GM19438 (cell line): ENCODE measurements at regions not wholly inside any gene's neighbourhood (a gene's known extent, or its start where the extent isn't known, plus 50 kb on each side); places are given as distances from the start of the nearest gene placed in this dataset.
"Not testable (repeated sequence)": the region's sequence is repeated elsewhere in the genome, so short reads cannot be mapped to it uniquely, and the experiment has no call there.

Source experiments
- ATAC-seq: cut with Tn5 transposase; IDR thresholded peaks from one replicate; pipeline ENCODE4 v1.9.1; 2021; ENCODE audit warnings: low read depth; ENCODE audit not compliant: unreplicated experiment

DNA sequence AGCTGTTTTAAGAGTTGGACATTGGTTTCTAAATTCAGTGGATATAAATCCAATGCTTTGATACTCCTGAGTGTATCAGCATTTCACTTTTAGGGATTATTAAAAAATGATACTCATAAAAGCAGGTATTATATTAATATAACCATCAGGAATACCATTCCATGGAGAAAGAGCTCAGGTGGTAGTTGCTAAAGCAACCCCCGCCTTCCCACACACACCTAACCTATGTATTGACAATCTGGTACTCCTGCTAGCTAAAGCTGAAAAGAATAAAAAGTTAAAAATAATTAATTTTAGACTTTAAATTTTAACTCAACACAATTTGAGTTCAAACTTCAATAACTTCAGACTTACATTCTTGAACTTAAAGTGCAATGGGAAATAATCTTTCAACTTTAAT, 717.1 kb upstream of the HS3ST1 start:
- no peak for ATAC-seq

DNA sequence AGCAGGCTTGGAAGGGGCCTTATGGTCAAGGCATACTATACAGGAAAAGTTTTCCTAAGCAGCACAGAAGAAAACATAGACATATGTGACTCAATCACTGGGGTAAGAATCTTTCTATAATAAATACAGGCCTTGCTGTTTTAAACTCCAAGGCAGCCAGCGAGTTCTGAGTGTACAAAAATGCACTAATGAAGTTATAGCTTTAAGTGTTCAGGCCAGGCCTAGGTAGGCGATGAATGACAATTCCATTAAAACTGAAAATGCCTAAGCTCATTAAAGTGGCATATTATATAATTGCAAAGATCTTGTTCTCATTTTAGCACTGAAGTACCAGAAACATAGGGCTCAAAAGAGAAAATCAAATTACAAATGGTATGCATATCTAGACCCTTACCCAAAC, 716.4 kb upstream of the HS3ST1 start:
- no peak for ATAC-seq

DNA sequence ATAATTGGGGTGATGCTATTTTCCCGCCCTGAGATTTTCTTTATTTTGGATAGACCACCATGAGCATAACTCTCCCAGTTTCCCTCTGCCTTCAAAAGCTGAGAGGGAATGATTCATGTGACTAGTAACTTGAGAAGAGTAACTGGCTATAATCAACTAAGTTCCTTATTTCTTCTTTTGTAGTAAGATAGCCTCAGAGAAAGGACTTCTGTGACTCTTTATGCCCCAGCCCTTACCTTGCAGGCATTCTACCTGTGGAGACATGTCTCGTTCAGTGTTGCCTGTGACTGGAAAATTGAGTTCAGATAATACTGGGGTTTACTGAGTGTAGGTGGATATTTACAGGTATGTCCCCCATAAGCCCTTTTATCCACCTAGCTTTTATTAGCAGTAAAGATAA, 715.4 kb upstream of the HS3ST1 start:
- no peak for ATAC-seq

DNA sequence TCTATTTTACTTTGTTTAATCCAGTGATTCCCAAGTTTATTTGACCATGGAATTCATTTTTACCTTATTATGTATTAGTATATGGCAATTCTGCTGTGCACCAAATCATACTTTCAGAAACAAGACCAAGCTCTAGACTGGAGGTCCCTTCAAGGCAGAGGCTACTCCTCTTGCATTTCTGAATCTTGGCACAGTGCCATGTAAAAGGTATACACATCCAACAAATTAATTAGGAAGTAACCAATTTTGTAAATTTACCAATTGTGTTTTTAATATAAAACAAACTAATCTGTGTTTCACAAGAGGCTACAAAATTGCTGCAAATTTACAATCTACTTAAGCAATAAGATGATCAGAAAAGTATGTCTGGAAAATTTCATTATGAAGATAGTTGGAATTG, 712.2 kb upstream of the HS3ST1 start:
- no peak for ATAC-seq

DNA sequence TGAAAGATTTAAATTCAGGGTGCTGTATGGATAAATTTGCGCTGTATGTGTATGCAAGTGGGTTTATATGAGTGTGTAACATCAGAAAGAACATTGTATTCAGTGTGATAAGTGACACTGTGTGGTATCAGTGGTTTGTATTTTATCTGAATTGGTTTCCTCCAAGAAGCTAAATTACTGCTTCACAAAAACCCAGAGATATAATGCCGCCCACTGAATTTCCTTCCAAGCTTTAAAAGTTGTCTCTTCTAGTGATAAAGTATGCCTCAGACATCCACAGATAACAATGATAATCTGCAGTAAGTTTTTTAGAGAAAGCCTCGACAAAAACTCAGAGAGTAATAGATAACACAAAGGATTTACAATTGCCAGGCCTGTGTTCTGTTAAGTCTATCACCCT, 710.6 kb upstream of the HS3ST1 start:
- ATAC-seq = no peak

DNA sequence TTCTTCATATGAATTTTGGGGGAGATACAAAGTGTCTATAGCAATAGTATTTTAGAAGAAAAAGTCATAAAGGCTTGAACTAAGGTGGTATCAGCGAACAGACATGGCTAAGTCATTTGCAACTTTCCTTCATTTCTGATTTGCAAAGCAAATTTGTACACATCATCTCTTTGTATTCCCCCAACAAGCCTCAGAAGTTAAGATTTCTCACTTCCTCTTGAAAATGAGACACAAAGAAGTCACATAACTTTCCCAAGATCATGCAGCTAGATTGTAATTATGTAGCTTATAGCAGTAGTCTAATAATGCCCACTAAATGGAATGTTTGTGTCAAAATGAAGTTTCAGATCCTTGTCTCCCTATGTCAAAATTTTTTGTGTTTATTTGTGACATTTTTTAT, 709.8 kb upstream of the HS3ST1 start:
- ATAC-seq = no peak

DNA sequence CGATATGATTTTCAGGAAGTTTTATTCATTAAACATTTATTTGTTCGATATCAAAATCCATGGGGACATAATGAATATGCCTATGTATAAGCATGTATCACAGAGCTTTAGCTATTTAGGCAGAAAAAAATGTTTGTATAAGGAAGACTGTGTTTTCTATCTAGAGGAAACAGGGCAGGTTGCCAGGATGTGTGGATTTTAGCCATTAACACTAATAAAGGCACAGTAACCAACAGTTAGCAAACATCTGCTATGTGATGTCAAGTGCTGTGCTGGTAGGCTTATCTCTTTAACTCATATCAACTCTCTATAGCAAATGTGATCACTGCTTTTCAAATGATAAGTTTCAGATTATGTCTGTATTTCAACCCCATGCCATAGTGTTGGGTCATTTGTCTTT, 708.9 kb upstream of the HS3ST1 start:
- ATAC-seq = no peak

DNA sequence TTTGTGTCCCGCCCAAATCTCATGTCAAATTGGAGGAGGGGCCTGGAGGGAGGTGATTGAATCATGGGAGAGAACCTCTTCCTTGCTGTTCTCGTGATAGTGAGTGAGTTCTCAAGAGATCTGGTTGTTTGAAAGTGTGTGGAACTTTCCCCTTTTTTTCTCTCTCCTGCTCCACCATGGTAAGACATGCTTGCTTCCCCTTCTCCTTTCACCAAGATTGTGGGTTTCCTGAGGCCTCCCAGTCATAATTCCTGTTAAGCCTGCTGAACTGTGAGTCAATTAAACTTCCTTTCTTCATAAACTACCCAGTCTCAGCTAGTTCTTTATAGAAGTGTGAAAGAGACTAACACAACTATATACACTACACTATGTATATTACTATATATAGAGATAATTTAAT, 697.8 kb upstream of the HS3ST1 start:
- no peak for ATAC-seq

DNA sequence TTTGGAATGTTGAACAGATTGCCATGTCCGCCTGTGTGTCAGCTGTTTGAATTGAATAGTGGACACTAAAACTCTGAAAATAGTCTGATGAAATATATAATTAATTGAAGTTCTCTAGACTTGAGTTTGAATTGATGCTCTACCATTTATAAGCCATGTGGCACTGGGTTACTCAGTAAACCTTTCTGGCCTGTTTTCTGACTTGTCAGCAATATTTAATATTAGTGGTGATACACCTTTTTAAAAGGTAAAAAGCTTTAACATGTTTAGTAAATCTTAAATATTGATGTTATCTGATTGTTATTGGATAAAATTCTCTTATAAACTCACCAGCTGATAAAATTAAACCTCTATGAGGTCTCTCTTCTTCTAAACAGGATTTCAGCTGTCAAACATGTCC, 695.4 kb upstream of the HS3ST1 start:
- no peak for ATAC-seq

DNA sequence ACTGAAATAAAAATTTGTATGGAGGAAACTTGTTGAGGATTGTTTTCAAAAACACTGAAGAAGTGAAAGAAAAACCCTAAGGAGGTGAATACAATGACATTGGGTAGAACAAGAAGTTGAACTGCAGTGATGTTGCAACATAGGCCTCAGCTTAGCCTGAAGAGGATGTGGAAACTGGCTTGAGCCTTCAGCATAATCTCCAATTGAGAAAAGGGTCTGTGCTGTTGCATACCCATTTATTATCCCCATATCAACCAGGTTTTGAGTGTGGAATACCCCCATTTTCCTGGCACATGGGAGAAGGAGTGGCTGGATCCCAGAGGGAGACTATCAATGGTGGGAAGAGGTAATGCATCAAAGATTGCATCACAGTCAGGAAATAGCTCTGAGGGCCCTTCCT, 695.0 kb upstream of the HS3ST1 start:
- no peak for ATAC-seq

DNA sequence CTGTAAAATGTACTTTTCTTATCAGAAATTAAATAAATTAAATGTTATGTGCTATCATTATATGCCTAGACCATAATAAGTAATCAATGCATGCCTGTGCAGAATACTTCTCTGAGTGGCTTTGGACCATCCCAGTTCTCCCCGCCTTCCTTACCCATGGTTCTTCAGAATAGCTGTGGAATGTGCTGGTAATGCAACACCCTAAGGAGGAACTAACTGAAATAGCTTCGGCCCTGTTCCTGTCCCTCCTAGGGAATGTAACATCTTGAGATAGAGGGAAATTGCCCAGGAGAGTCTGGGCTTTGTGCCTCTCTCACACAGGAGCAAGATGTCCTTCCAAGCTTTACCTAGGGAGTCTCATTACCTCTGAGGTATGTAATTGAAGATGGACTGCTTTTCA, 693.6 kb upstream of the HS3ST1 start:
- no peak for ATAC-seq

DNA sequence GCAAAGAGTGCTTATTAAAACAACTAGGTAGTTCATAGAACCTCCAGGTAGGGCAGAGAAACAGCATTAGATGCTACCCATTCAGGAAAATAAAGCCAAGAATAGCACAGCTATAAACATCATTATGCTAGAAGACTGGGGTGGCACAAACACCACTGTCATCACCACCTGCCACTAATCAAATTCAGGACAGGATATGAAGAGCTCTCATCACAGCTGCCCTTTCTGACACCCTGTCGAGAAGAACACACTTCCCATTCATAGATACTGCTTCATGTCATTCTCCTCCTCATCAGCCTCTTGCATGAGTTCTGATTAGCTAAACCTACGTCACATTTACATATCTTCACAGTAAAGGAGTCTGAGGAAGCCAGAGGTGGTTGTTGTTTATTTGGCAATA, 692.3 kb upstream of the HS3ST1 start:
- no peak for ATAC-seq

DNA sequence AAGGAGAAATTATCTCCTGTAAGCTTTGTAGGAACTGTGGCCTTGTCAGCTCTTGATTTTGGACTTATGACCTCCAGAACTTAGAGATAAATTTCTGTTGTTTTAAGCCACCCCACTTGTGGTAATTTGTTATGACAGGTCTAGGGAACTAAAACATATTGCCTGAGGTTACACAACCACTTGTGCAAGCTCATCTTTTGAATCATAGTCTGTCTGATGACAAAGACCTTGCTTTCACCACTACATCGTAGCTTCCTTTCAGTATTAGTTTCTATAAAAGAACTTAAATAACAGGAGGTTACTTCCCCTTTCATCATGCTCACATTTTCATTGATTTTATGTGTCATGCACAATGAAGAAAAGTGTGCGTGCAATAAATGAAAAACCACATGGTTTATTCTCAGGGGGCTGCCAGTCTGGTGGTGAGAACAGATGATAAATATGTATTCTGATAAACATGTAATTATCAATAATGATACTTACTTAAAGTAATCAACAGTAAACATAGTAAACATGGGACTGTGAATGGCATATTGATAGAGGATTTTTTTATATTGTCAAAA, 690.0 kb upstream of the HS3ST1 start:
- peak; percentile 76 for ATAC-seq

DNA sequence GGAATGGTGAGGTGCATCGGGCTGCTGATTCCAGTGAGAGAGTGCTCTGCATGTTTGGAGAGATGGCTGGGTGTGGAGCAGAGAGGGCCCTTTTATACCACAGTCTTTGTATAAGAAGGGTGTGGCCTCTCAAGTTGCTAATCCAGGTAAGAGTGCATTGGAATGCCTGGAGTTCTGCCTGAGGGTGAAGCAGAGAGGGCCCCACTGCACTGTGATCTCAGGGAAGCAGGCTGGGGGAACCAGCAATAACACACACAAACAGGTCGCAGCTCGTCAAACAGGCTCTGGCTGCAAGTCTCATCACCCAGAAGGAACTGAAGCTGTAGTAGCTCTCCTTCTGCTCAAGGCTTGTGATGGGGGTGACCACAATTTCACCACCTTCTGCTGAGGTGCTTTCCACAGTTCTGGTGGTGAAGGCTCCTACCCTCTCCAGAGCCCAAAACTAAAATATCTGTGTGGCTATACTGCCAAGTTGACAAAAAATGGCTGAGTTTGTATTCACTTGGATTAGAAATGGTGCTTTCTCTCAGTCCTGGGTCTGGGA, 687.4 kb upstream of the HS3ST1 start:
- no peak for ATAC-seq

DNA sequence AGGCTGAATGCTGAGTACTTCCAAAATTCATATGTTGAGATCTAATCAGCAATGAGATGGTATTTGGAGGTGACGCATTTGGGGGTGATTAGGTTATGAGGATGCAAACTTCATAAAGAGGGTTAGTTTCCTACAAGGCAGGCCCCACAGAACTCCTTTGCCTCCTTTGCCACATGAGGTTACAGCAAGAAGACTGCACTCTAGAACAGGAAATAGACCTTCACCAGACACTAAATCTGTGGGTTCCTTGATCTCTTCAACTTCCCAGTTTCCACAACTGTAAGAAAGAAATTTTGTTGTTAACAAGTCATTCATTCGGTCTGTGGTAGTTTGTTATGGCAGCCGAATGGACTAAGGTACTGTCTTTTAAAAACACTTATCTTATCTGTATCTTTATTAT, 681.9 kb upstream of the HS3ST1 start:
- ATAC-seq = no peak

DNA sequence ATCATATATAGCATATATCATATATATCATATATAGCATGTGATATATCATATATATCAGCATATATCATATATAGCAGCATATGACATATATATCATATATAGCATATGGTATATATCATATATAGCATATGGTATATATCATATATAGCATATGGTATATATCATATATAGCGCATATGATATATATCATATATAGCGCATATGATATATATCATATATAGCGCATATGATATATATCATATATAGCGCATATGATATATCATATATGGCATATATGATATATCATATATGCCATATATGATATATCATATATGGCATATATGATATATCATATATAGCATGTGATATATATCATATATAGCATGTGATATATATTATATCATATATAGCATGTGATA, 680.4 kb upstream of the HS3ST1 start:
- ATAC-seq = not testable (repeated sequence)

DNA sequence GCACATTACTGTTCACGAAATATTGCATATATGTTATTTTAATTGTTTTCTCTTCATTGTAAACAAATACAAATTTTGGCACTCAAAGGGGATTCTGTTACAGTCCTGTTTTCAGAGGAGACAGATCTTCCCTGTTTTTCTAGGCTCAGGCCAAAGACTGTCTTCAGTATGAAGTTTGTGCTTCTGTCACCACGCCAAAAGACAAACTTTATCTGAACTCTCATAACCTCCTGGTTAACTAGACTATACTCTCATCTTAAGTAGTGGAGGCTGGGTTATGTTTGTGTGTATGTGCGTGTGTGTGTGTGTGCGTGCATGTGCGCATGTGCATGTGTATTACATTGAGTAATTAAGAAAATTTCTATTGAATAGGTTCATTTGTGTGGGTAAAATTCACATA, 676.8 kb upstream of the HS3ST1 start:
- ATAC-seq = no peak

DNA sequence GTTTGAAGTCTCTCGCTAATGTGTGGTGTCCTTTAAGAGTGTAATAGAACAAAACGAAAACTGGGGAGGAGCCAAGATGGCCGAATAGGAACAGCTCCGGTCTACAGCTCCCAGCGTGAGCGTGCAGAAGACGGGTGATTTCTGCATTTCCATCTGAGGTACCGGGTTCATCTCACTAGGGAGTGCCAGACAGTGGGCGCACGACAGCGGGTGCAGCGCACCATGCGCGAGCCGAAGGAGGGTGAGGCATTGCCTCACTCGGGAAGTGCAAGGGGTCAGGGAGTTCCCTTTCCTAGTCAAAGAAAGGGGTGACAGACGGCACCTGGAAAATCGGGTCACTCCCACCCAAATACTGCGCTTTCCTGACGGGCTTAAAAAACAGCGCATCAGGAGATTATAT, 661.2 kb upstream of the HS3ST1 start:
- not testable (repeated sequence) for ATAC-seq

DNA sequence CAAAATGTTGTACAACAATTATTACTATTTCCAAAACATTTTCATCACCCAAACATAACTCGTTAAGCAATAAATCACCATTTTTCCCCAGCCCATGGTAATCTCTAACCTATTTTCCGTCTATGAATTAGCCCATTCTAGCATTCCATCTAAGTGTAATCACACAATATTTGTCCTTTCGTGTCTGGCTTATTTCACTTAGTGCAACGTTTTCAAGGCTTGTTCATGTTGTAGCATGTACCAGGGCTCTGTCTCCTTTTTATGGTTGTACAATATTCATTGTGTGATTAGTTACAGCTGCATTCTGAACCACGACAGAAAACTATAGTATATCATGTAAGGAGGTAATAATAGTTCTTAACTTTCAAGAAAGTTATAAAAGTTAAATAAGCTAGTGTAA, 656.0 kb upstream of the HS3ST1 start:
- no peak for ATAC-seq

DNA sequence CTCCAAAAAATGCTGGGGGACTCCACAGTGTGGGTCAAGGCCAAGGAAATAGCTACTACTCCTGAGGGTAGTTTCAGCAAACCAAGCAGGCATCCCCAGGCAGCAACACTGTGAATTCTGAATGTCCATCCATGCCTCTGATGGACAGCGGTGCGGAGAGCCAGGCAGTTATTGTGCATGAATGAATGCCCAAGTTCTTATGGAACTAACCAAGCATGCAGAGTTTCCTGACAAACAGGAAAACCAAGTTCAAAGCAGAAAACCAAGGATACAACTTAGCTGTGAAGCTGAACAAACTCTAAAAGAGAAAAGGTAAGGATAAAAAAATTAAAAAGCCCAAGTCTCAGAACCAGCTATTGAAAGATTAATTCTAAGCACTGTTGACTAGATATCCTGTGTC, 642.6 kb upstream of the HS3ST1 start:
- no peak for ATAC-seq

DNA sequence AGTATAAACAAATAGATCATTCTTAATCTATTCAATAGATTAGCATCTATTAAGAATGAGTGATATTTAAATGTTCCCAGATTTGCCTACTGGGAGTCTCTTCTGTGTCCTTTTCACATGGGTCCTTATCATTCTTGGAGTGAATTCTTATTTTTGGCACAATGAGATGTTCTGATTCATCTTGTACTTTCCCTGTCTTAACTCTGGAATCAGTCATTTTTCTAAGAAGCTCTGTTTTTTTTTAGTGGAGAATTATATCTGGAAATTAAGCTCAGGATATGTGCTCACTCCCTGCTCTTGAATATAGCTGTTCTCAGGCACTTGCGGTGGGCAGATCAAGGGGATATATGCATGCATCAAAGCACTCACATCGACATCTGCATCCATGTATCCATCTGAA, 625.3 kb upstream of the HS3ST1 start:
- ATAC-seq = no peak

DNA sequence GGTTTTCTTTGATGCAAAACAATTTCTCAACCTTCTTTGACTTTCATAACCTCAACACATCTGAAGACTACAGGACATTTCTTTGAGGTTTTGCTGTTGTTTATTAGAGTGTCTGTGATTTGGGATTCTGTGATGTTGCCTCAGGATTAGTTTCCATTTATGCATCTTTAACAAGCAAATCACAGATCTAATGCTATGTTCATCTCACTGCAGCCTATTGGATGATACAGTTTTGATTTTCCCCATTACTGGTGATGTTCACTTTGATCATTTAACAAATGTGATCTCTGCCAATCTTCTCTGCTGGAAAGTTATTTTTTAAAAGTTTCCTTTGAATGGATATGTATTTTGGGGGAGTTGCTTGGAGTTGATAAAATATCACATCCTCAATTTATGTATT, 624.9 kb upstream of the HS3ST1 start:
- no peak for ATAC-seq

DNA sequence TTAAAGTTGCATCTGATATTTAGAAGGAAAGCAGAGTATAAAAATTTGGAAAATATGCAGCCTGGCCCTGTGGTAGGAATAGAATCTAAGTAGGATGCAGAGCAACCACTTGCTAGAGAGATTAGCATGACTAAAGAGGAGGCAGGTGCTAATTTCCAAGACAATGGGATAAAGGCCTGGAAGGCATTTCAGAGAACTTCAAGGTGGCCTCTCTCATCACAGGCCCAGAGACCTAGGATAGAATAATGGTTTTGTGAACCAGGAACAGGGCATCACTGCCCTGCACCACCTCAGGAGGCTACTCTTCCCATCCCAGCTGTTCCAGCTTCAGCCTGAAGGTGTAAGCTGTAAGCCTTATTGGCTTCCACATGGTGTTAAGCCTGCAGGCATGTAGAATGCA, 621.7 kb upstream of the HS3ST1 start:
- ATAC-seq = no peak
